ENCODE measurements at regions not wholly inside any gene's neighbourhood (a gene's known extent, or its start where the extent isn't known, plus 50 kb on each side); places are given as distances from the start of the nearest gene placed in this dataset.

GRCh38 chr3:117417411-117417810 is 707.8 kb downstream of the TUSC7 start:
- ATAC-seq (ENCODE audit: insufficient read depth, low read depth) (no peak), DNase-seq (no peak)
- no peak overlapping the region for H2AFZ ChIP-seq (ENCODE audit: low read depth, low read length)
- H4K20me1 ChIP-seq (ENCODE audit: insufficient read depth, low read length): no peaks in the 10 kb centered on the region
- TF ChIP-seq, protein P1, sequence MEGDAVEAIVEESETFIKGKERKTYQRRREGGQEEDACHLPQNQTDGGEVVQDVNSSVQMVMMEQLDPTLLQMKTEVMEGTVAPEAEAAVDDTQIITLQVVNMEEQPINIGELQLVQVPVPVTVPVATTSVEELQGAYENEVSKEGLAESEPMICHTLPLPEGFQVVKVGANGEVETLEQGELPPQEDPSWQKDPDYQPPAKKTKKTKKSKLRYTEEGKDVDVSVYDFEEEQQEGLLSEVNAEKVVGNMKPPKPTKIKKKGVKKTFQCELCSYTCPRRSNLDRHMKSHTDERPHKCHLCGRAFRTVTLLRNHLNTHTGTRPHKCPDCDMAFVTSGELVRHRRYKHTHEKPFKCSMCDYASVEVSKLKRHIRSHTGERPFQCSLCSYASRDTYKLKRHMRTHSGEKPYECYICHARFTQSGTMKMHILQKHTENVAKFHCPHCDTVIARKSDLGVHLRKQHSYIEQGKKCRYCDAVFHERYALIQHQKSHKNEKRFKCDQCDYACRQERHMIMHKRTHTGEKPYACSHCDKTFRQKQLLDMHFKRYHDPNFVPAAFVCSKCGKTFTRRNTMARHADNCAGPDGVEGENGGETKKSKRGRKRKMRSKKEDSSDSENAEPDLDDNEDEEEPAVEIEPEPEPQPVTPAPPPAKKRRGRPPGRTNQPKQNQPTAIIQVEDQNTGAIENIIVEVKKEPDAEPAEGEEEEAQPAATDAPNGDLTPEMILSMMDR (IDR thresholded peaks at IDR 0.05; ENCODE audit: borderline replicate concordance, extremely low read depth, low read length, poor library complexity, severe bottlenecking): no peak
- TF ChIP-seq EZH2 (IDR thresholded peaks at IDR 0.05; ENCODE audit: borderline replicate concordance, low read depth, low read length, severe bottlenecking): no peak
- H3K9ac ChIP-seq (ENCODE audit: low read depth, low read length): no peak overlapping the region
- no peak overlapping the region for H3K4me3 ChIP-seq (ENCODE audit: low read depth in 1 of 2, low read length in 2 of 2)
- H3K27ac ChIP-seq (ENCODE audit: low read length): no peak overlapping the region
- H3K79me2 ChIP-seq (ENCODE audit: insufficient read depth, low read length): no peaks in the 10 kb centered on the region
- no peaks in the 10 kb centered on the region for H3K27me3 ChIP-seq (ENCODE audit: insufficient read depth, low read length, poor library complexity)
- no peaks in the 10 kb centered on the region for H3K4me1 ChIP-seq (ENCODE audit: insufficient read depth, low read length)
- no peaks in the 10 kb centered on the region for H3K36me3 ChIP-seq (ENCODE audit: insufficient read depth, low read length)
- H3K9me3 ChIP-seq (ENCODE audit: insufficient read depth, low read length, severe bottlenecking): no peaks in the 10 kb centered on the region
- no peak overlapping the region for H3K4me2 ChIP-seq (ENCODE audit: insufficient read depth, low read length)

GRCh38 chr3:117427081-117427480 is 717.5 kb downstream of the TUSC7 start:
- ATAC-seq (ENCODE audit: insufficient read depth, low read depth) (no peak), DNase-seq (no peak)
- H3K4me2 ChIP-seq (ENCODE audit: insufficient read depth, low read length): no peak overlapping the region
- TF ChIP-seq, protein P1 (IDR thresholded peaks at IDR 0.05; ENCODE audit: borderline replicate concordance, extremely low read depth, low read length, poor library complexity, severe bottlenecking): no peak
- no peak for TF ChIP-seq EZH2 (IDR thresholded peaks at IDR 0.05; ENCODE audit: borderline replicate concordance, low read depth, low read length, severe bottlenecking)
- no peaks in the 10 kb centered on the region for H3K27me3 ChIP-seq (ENCODE audit: insufficient read depth, low read length, poor library complexity)
- H3K4me1 ChIP-seq (ENCODE audit: insufficient read depth, low read length): no peaks in the 10 kb centered on the region
- H3K79me2 ChIP-seq (ENCODE audit: insufficient read depth, low read length): no peaks in the 10 kb centered on the region
- no peak overlapping the region for H3K27ac ChIP-seq (ENCODE audit: low read length)
- no peak overlapping the region for H2AFZ ChIP-seq (ENCODE audit: low read depth, low read length)
- H3K9me3 ChIP-seq (ENCODE audit: insufficient read depth, low read length, severe bottlenecking): no peaks in the 10 kb centered on the region
- H3K9ac ChIP-seq (ENCODE audit: low read depth, low read length): no peak overlapping the region
- H3K4me3 ChIP-seq (ENCODE audit: low read depth in 1 of 2, low read length in 2 of 2): no peak overlapping the region
- no peaks in the 10 kb centered on the region for H4K20me1 ChIP-seq (ENCODE audit: insufficient read depth, low read length)
- no peaks in the 10 kb centered on the region for H3K36me3 ChIP-seq (ENCODE audit: insufficient read depth, low read length)

GRCh38 chr3:117433427-117433826 is 723.8 kb downstream of the TUSC7 start:
- DNase-seq (no peak), ATAC-seq (ENCODE audit: insufficient read depth, low read depth) (no peak)
- H4K20me1 ChIP-seq (ENCODE audit: insufficient read depth, low read length): no peaks in the 10 kb centered on the region
- H3K27me3 ChIP-seq (ENCODE audit: insufficient read depth, low read length, poor library complexity): no peaks in the 10 kb centered on the region
- no peaks in the 10 kb centered on the region for H3K4me1 ChIP-seq (ENCODE audit: insufficient read depth, low read length)
- no peak overlapping the region for H2AFZ ChIP-seq (ENCODE audit: low read depth, low read length)
- no peak overlapping the region for H3K9ac ChIP-seq (ENCODE audit: low read depth, low read length)
- no peak overlapping the region for H3K4me3 ChIP-seq (ENCODE audit: low read depth in 1 of 2, low read length in 2 of 2)
- H3K27ac ChIP-seq (ENCODE audit: low read length): no peak overlapping the region
- no peaks in the 10 kb centered on the region for H3K79me2 ChIP-seq (ENCODE audit: insufficient read depth, low read length)
- H3K9me3 ChIP-seq (ENCODE audit: insufficient read depth, low read length, severe bottlenecking): no peaks in the 10 kb centered on the region
- H3K4me2 ChIP-seq (ENCODE audit: insufficient read depth, low read length): no peak overlapping the region
- H3K36me3 ChIP-seq (ENCODE audit: insufficient read depth, low read length): no peaks in the 10 kb centered on the region
- TF ChIP-seq, protein P1 (IDR thresholded peaks at IDR 0.05; ENCODE audit: borderline replicate concordance, extremely low read depth, low read length, poor library complexity, severe bottlenecking): no peak
- TF ChIP-seq EZH2 (IDR thresholded peaks at IDR 0.05; ENCODE audit: borderline replicate concordance, low read depth, low read length, severe bottlenecking): no peak
